ENCODE measurements at regions not wholly inside any gene's neighbourhood (a gene's known extent, or its start where the extent isn't known, plus 50 kb on each side); places are given as distances from the start of the nearest gene placed in this dataset.

- no peak overlapping the region for H3K4me2 ChIP-seq (ENCODE audit: low read length)
- Mint-ChIP-seq H3K4me1 (ENCODE audit: low read depth, unreplicated experiment) (no peaks in the 10 kb centered on the region), H3K27ac (ENCODE audit: unreplicated experiment) (no peak overlapping the region), H3K27me3 (ENCODE audit: low read depth, unreplicated experiment) (no peaks in the 10 kb centered on the region), H3K36me3 (ENCODE audit: low read depth, unreplicated experiment) (no peaks in the 10 kb centered on the region), H3K4me3 (ENCODE audit: unreplicated experiment) (no peak overlapping the region), H3K9me3 (ENCODE audit: unreplicated experiment) (no peaks in the 10 kb centered on the region)
- H3K79me2 ChIP-seq (ENCODE audit: insufficient read depth, low read length) = no peaks in the 10 kb centered on the region
- DNase-seq (ENCODE audit: low read depth) = no peak
- H2AFZ ChIP-seq (ENCODE audit: low read depth, low read length) = no peak overlapping the region
- H3K4me1 ChIP-seq (ENCODE audit: insufficient read depth, low read length) = no peaks in the 10 kb centered on the region
- no peak overlapping the region for H3K27ac ChIP-seq (ENCODE audit: low read depth, low read length)
- no peaks in the 10 kb centered on the region for H3K27me3 ChIP-seq (ENCODE audit: insufficient read depth, low read length)
- H3K9ac ChIP-seq (ENCODE audit: low read length) = no peak overlapping the region
- no peaks in the 10 kb centered on the region for H3K9me3 ChIP-seq (ENCODE audit: insufficient read depth, low read depth, low read length)
- H3K36me3 ChIP-seq (ENCODE audit: insufficient read depth, low read length) = no peaks in the 10 kb centered on the region
- FAIRE-seq = no peak
- no peak overlapping the region for H3K4me3 ChIP-seq (ENCODE audit: insufficient read depth, low read depth, low read length)
- TF ChIP-seq EZH2 (IDR thresholded peaks at IDR 0.05; ENCODE audit: insufficient read depth, low read length) = no peak
- H4K20me1 ChIP-seq (ENCODE audit: insufficient read depth, low read length) = no peaks in the 10 kb centered on the region
These were observed 364.4 kb downstream of the CD109 start for GRCh38 chr6:74060354-74060753.

GRCh38 chr6:74058606-74059005 lies 362.6 kb downstream of the CD109 start:
- H3K27me3 ChIP-seq (ENCODE audit: insufficient read depth, low read length) = no peaks in the 10 kb centered on the region
- no peaks in the 10 kb centered on the region for H3K9me3 Mint-ChIP-seq (ENCODE audit: unreplicated experiment)
- no peaks in the 10 kb centered on the region for H3K36me3 Mint-ChIP-seq (ENCODE audit: low read depth, unreplicated experiment)
- H3K27me3 Mint-ChIP-seq (ENCODE audit: low read depth, unreplicated experiment) = no peaks in the 10 kb centered on the region
- H3K36me3 ChIP-seq (ENCODE audit: insufficient read depth, low read length) = no peaks in the 10 kb centered on the region
- no peak overlapping the region for H3K27ac Mint-ChIP-seq (ENCODE audit: unreplicated experiment)
- no peak overlapping the region for H3K4me2 ChIP-seq (ENCODE audit: low read length)
- FAIRE-seq = no peak
- no peaks in the 10 kb centered on the region for H3K4me1 ChIP-seq (ENCODE audit: insufficient read depth, low read length)
- no peak overlapping the region for H3K27ac ChIP-seq (ENCODE audit: low read depth, low read length)
- H3K4me3 ChIP-seq (ENCODE audit: insufficient read depth, low read depth, low read length) = no peak overlapping the region
- H2AFZ ChIP-seq (ENCODE audit: low read depth, low read length) = no peak overlapping the region
- TF ChIP-seq CTCF (IDR thresholded peaks at IDR 0.05; ENCODE audit: insufficient read depth, low read depth, low read length) = no peak
- no peak for TF ChIP-seq EZH2 (IDR thresholded peaks at IDR 0.05; ENCODE audit: insufficient read depth, low read length)
- no peaks in the 10 kb centered on the region for H3K4me1 Mint-ChIP-seq (ENCODE audit: low read depth, unreplicated experiment)
- H3K9ac ChIP-seq (ENCODE audit: low read length) = no peak overlapping the region
- H3K4me3 Mint-ChIP-seq (ENCODE audit: unreplicated experiment) = no peak overlapping the region
- H3K9me3 ChIP-seq (ENCODE audit: insufficient read depth, low read depth, low read length) = no peaks in the 10 kb centered on the region
- H3K79me2 ChIP-seq (ENCODE audit: insufficient read depth, low read length) = no peaks in the 10 kb centered on the region
- no peaks in the 10 kb centered on the region for H4K20me1 ChIP-seq (ENCODE audit: insufficient read depth, low read length)
- DNase-seq (ENCODE audit: low read depth) = no peak

GRCh38 chr6:74057326-74057725 lies 361.3 kb downstream of the CD109 start:
- Histone ChIP-seq H3K9ac (ENCODE audit: low read length) (no peak overlapping the region), H3K79me2 (ENCODE audit: insufficient read depth, low read length) (no peaks in the 10 kb centered on the region), H2AFZ (ENCODE audit: low read depth, low read length) (no peak overlapping the region), H3K36me3 (ENCODE audit: insufficient read depth, low read length) (no peaks in the 10 kb centered on the region), H3K9me3 (ENCODE audit: insufficient read depth, low read depth, low read length) (no peaks in the 10 kb centered on the region), H3K4me1 (ENCODE audit: insufficient read depth, low read length) (no peaks in the 10 kb centered on the region), H3K4me2 (ENCODE audit: low read length) (no peak overlapping the region), H3K27me3 (ENCODE audit: insufficient read depth, low read length) (no peaks in the 10 kb centered on the region), H3K27ac (ENCODE audit: low read depth, low read length) (no peak overlapping the region), H4K20me1 (ENCODE audit: insufficient read depth, low read length) (no peaks in the 10 kb centered on the region), H3K4me3 (ENCODE audit: insufficient read depth, low read depth, low read length) (no peak overlapping the region)
- H3K27ac Mint-ChIP-seq (ENCODE audit: unreplicated experiment) = no peak overlapping the region
- TF ChIP-seq CTCF (IDR thresholded peaks at IDR 0.05; ENCODE audit: insufficient read depth, low read depth, low read length) (no peak), EZH2 (IDR thresholded peaks at IDR 0.05; ENCODE audit: insufficient read depth, low read length) (no peak)
- DNase-seq (ENCODE audit: low read depth) = no peak
- no peaks in the 10 kb centered on the region for H3K27me3 Mint-ChIP-seq (ENCODE audit: low read depth, unreplicated experiment)
- no peak overlapping the region for H3K4me3 Mint-ChIP-seq (ENCODE audit: unreplicated experiment)
- no peaks in the 10 kb centered on the region for H3K4me1 Mint-ChIP-seq (ENCODE audit: low read depth, unreplicated experiment)
- no peak for FAIRE-seq
- H3K36me3 Mint-ChIP-seq (ENCODE audit: low read depth, unreplicated experiment) = no peaks in the 10 kb centered on the region
- H3K9me3 Mint-ChIP-seq (ENCODE audit: unreplicated experiment) = no peaks in the 10 kb centered on the region

Data from astrocyte (in vitro differentiated cells and primary cell).